ENCODE measurements at regions not wholly inside any gene's neighbourhood (a gene's known extent, or its start where the extent isn't known, plus 50 kb on each side); places are given as distances from the start of the nearest gene placed in this dataset.
"Not testable (repeated sequence)": the region's sequence is repeated elsewhere in the genome, so short reads cannot be mapped to it uniquely, and the experiment has no call there.

- Mint-ChIP-seq H3K9me3 (peaks cover 12% of the 10 kb centered on the region), H3K27me3 (no peaks in the 10 kb centered on the region), H3K4me3 (no peak overlapping the region), H3K4me1 (ENCODE audit: low read depth) (no peaks in the 10 kb centered on the region), H3K27ac (no peak overlapping the region), H3K36me3 (ENCODE audit: low read depth) (no peaks in the 10 kb centered on the region)
- intact Hi-C loops (cut with micrococcal nuclease), result no loop called here
Observed at GRCh38 chr4:117135634-117136354, 50.4 kb upstream of the TRAM1L1 start.

GRCh38 chr4:117137145-117137544, 51.8 kb upstream of the TRAM1L1 start:
- H3K4me1 Mint-ChIP-seq (ENCODE audit: low read depth), result no peaks in the 10 kb centered on the region
- peaks cover 12% of the 10 kb centered on the region for H3K9me3 Mint-ChIP-seq
- intact Hi-C loops (cut with micrococcal nuclease), result no loop called here

GRCh38 chr4:117138732-117139131, 53.4 kb upstream of the TRAM1L1 start:
- H3K4me3 Mint-ChIP-seq; H3K36me3 Mint-ChIP-seq (ENCODE audit: low read depth); H3K27me3 Mint-ChIP-seq; H3K4me1 Mint-ChIP-seq (ENCODE audit: low read depth); H3K27ac Mint-ChIP-seq; intact Hi-C loops (cut with micrococcal nuclease): not testable (repeated sequence)
- H3K9me3 Mint-ChIP-seq, result peaks cover 12% of the 10 kb centered on the region

More at GRCh38 chr4:117137145-117137544, 51.8 kb upstream of the TRAM1L1 start:
- Mint-ChIP-seq H3K27me3 (no peaks in the 10 kb centered on the region), H3K4me3 (no peak overlapping the region), H3K27ac (no peak overlapping the region), H3K36me3 (ENCODE audit: low read depth) (no peaks in the 10 kb centered on the region)

GRCh38 chr4:117154251-117154650, 68.9 kb upstream of the TRAM1L1 start:
- Mint-ChIP-seq H3K4me3 (no peak overlapping the region), H3K9me3 (peaks cover 45% of the 10 kb centered on the region), H3K27ac (no peak overlapping the region), H3K36me3 (ENCODE audit: low read depth) (no peaks in the 10 kb centered on the region), H3K27me3 (no peaks in the 10 kb centered on the region), H3K4me1 (ENCODE audit: low read depth) (no peaks in the 10 kb centered on the region)
- intact Hi-C loops (cut with micrococcal nuclease), result no loop called here

- H3K27ac Mint-ChIP-seq, result no peak overlapping the region
- intact Hi-C loops (cut with micrococcal nuclease), result no loop called here
- H3K27me3 Mint-ChIP-seq, result no peaks in the 10 kb centered on the region
- peaks cover 23% of the 10 kb centered on the region for H3K9me3 Mint-ChIP-seq
- H3K4me1 Mint-ChIP-seq (ENCODE audit: low read depth), result no peaks in the 10 kb centered on the region
- H3K4me3 Mint-ChIP-seq, result no peak overlapping the region
- H3K36me3 Mint-ChIP-seq (ENCODE audit: low read depth), result no peaks in the 10 kb centered on the region
Observed at GRCh38 chr4:117156806-117157205, 71.4 kb upstream of the TRAM1L1 start.

GRCh38 chr4:117157360-117157759, 72.0 kb upstream of the TRAM1L1 start:
- Mint-ChIP-seq H3K4me3 (no peak overlapping the region), H3K27me3 (no peaks in the 10 kb centered on the region), H3K4me1 (ENCODE audit: low read depth) (no peaks in the 10 kb centered on the region), H3K36me3 (ENCODE audit: low read depth) (no peaks in the 10 kb centered on the region), H3K27ac (no peak overlapping the region), H3K9me3 (peaks cover 18% of the 10 kb centered on the region)
- intact Hi-C loops (cut with micrococcal nuclease), result no loop called here

- intact Hi-C loops (cut with micrococcal nuclease), result no loop called here
- H3K4me1 Mint-ChIP-seq (ENCODE audit: low read depth), result no peaks in the 10 kb centered on the region
- no peaks in the 10 kb centered on the region for H3K9me3 Mint-ChIP-seq
- H3K27me3 Mint-ChIP-seq, result no peaks in the 10 kb centered on the region
- no peak overlapping the region for H3K4me3 Mint-ChIP-seq
- no peaks in the 10 kb centered on the region for H3K36me3 Mint-ChIP-seq (ENCODE audit: low read depth)
- no peak overlapping the region for H3K27ac Mint-ChIP-seq
Observed at GRCh38 chr4:117162976-117163375, 77.6 kb upstream of the TRAM1L1 start.

- Mint-ChIP-seq H3K36me3 (ENCODE audit: low read depth) (no peaks in the 10 kb centered on the region), H3K27ac (no peak overlapping the region), H3K4me3 (no peak overlapping the region), H3K4me1 (ENCODE audit: low read depth) (no peaks in the 10 kb centered on the region), H3K27me3 (no peaks in the 10 kb centered on the region), H3K9me3 (no peaks in the 10 kb centered on the region)
- intact Hi-C loops (cut with micrococcal nuclease), result no loop called here
Observed at GRCh38 chr4:117164338-117164737, 79.0 kb upstream of the TRAM1L1 start.

GRCh38 chr4:117175369-117175768, 90.0 kb upstream of the TRAM1L1 start:
- H3K36me3 Mint-ChIP-seq (ENCODE audit: low read depth); H3K9me3 Mint-ChIP-seq; H3K27me3 Mint-ChIP-seq; H3K4me1 Mint-ChIP-seq (ENCODE audit: low read depth); H3K27ac Mint-ChIP-seq; intact Hi-C loops (cut with micrococcal nuclease); H3K4me3 Mint-ChIP-seq: not testable (repeated sequence)

GRCh38 chr4:117203231-117203630, 117.9 kb upstream of the TRAM1L1 start:
- Mint-ChIP-seq H3K4me3 (no peak overlapping the region), H3K36me3 (ENCODE audit: low read depth) (no peaks in the 10 kb centered on the region), H3K27ac (no peak overlapping the region), H3K27me3 (no peaks in the 10 kb centered on the region), H3K4me1 (ENCODE audit: low read depth) (no peaks in the 10 kb centered on the region), H3K9me3 (peaks cover 8% of the 10 kb centered on the region)
- intact Hi-C loops (cut with micrococcal nuclease), result no loop called here

GRCh38 chr4:117210551-117210950, 125.2 kb upstream of the TRAM1L1 start:
- no peaks in the 10 kb centered on the region for H3K4me1 Mint-ChIP-seq (ENCODE audit: low read depth)
- no peaks in the 10 kb centered on the region for H3K27me3 Mint-ChIP-seq
- intact Hi-C loops (cut with micrococcal nuclease), result no loop called here
- no peaks in the 10 kb centered on the region for H3K36me3 Mint-ChIP-seq (ENCODE audit: low read depth)
- no peak overlapping the region for H3K27ac Mint-ChIP-seq
- H3K9me3 Mint-ChIP-seq, result no peaks in the 10 kb centered on the region
- H3K4me3 Mint-ChIP-seq, result no peak overlapping the region

- intact Hi-C loops (cut with micrococcal nuclease), result no loop called here
- Mint-ChIP-seq H3K4me3 (no peak overlapping the region), H3K27ac (no peak overlapping the region), H3K36me3 (ENCODE audit: low read depth) (no peaks in the 10 kb centered on the region), H3K4me1 (ENCODE audit: low read depth) (no peaks in the 10 kb centered on the region), H3K9me3 (no peaks in the 10 kb centered on the region), H3K27me3 (no peaks in the 10 kb centered on the region)
Observed at GRCh38 chr4:117224256-117224655, 138.9 kb upstream of the TRAM1L1 start.

- Mint-ChIP-seq H3K27ac (no peak overlapping the region), H3K9me3 (no peaks in the 10 kb centered on the region), H3K27me3 (no peaks in the 10 kb centered on the region), H3K36me3 (ENCODE audit: low read depth) (no peaks in the 10 kb centered on the region), H3K4me3 (no peak overlapping the region), H3K4me1 (ENCODE audit: low read depth) (no peaks in the 10 kb centered on the region)
- intact Hi-C loops (cut with micrococcal nuclease), result no loop called here
Observed at GRCh38 chr4:117225471-117225870, 140.1 kb upstream of the TRAM1L1 start.

GRCh38 chr4:117227925-117228324, 142.5 kb upstream of the TRAM1L1 start:
- no peak overlapping the region for H3K4me3 Mint-ChIP-seq
- H3K36me3 Mint-ChIP-seq (ENCODE audit: low read depth), result no peaks in the 10 kb centered on the region
- no peaks in the 10 kb centered on the region for H3K9me3 Mint-ChIP-seq
- H3K27me3 Mint-ChIP-seq, result no peaks in the 10 kb centered on the region
- intact Hi-C loops (cut with micrococcal nuclease), result no loop called here
- no peak overlapping the region for H3K27ac Mint-ChIP-seq
- H3K4me1 Mint-ChIP-seq (ENCODE audit: low read depth), result no peaks in the 10 kb centered on the region

- Mint-ChIP-seq H3K4me3 (no peak overlapping the region), H3K36me3 (ENCODE audit: low read depth) (no peaks in the 10 kb centered on the region), H3K27me3 (no peaks in the 10 kb centered on the region), H3K9me3 (peaks cover 11% of the 10 kb centered on the region), H3K4me1 (ENCODE audit: low read depth) (no peaks in the 10 kb centered on the region), H3K27ac (no peak overlapping the region)
- intact Hi-C loops (cut with micrococcal nuclease), result no loop called here
Observed at GRCh38 chr4:117239434-117239833, 154.1 kb upstream of the TRAM1L1 start.

Data from dendritic cell treated with granulocyte-macrophage colony-stimulating factor and Interleukin-4, amounts not matched to agents 40 ng/mL and 50 ng/mL, for 4 days (primary cell).